Gastroesophageal sphincter (tissue), 3 donors: ENCODE measurements at regions not wholly inside any gene's neighbourhood (a gene's known extent, or its start where the extent isn't known, plus 50 kb on each side); places are given as distances from the start of the nearest gene placed in this dataset.

ENCODE experiments used
- POLR2A ChIP-seq, 2 donors: fragments of 450-650 bp; IDR thresholded peaks; one replicate each; pipeline ENCODE4 v1.6.1; 2017; ENCODE audit warnings: antibody characterized with exemption in 2 of 2, mild to moderate bottlenecking in 2 of 2, moderate library complexity in 1 of 2
- POLR2AphosphoS5 ChIP-seq: sonication (generic); formaldehyde crosslinking; IDR thresholded peaks from one replicate; pipeline ENCODE4 v1.6.1; 2017; ENCODE audit warnings: antibody characterized with exemption
- TF ChIP-seq, protein P1 (sequence below), 4 experiments: fragments of 200-600 bp in 2 of 4; fragments of 450-650 bp in 2 of 4; sonication (generic) in 1 of 4; IDR thresholded peaks; one replicate each; pipeline ENCODE4 v1.5.1; 2017 to 2019; ENCODE audit warnings: antibody characterized with exemption in 4 of 4, mild to moderate bottlenecking in 2 of 4, moderate library complexity in 2 of 4

DNA sequence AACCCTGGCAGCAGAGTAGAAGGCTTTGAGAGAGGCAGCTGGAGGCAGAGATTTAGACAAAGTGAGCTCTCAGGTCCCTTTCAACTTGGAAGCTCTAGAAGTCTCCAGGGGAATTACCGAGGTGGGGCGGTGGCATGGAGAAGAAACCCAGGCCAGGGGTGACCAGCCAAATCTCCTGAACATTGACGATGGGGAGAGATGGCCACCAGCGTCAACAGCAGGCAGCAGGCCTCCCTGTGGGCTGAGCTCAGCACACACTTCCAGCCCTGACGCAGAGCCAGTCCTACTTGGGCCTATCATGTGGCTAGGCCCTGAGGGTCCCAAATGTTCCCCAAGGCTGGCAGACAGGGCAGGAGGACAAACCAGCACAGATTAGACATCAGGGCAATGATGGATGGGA, 187.8 kb downstream of the BCOR start:
- TF ChIP-seq, protein P1, sequence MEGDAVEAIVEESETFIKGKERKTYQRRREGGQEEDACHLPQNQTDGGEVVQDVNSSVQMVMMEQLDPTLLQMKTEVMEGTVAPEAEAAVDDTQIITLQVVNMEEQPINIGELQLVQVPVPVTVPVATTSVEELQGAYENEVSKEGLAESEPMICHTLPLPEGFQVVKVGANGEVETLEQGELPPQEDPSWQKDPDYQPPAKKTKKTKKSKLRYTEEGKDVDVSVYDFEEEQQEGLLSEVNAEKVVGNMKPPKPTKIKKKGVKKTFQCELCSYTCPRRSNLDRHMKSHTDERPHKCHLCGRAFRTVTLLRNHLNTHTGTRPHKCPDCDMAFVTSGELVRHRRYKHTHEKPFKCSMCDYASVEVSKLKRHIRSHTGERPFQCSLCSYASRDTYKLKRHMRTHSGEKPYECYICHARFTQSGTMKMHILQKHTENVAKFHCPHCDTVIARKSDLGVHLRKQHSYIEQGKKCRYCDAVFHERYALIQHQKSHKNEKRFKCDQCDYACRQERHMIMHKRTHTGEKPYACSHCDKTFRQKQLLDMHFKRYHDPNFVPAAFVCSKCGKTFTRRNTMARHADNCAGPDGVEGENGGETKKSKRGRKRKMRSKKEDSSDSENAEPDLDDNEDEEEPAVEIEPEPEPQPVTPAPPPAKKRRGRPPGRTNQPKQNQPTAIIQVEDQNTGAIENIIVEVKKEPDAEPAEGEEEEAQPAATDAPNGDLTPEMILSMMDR (IDR thresholded peaks at IDR 0.05), result no peak
- TF ChIP-seq POLR2A (IDR thresholded peaks at IDR 0.05) (no peak), POLR2AphosphoS5 (no peak)
